ENCODE measurements at regions not wholly inside any gene's neighbourhood (a gene's known extent, or its start where the extent isn't known, plus 50 kb on each side); places are given as distances from the start of the nearest gene placed in this dataset.
A peak's percentile ranks its signal among the peaks of the same experiment; 100 is the strongest.

DNA sequence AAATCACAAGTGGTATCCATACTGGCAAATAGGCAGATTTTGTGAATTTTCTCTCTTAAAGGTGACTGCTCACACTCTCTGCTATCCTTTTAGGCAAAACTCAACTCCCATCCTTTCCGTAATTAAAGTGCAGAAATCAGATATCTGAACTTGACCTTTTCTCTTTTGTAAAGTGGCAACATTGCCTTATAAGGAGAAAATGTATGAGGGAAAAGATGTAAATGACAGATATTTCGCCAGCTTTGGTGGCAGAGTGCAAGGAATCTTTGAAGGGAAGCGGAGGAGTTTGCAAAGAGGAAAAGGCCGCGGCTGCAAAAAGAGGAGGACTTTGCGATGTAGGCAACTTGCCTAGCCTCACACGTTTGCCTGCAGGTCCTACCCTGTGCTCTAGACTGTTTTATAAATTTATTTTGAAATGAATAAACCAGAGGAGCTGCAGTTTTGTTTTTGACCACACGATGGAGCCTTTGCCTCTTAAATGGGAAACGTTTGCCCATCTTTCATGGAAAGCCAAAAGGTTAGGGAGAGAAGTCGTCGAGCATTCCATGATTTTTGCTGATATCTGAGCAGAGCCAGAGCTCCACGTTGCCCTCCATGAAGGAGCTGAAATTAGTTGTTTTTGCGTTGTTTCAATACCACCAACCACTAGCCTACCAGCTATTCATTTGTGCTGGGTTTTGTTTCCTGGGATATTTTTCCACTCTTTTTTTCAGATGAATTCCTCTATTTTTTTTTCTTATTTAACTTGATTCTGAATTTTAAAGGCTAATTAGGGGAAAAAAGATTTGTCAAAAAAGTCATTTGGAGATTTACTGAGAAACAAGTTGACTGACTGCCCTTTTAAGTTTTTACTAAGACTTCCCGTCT, 242.3 kb downstream of the LMX1A start:
- TF ChIP-seq, protein P1, sequence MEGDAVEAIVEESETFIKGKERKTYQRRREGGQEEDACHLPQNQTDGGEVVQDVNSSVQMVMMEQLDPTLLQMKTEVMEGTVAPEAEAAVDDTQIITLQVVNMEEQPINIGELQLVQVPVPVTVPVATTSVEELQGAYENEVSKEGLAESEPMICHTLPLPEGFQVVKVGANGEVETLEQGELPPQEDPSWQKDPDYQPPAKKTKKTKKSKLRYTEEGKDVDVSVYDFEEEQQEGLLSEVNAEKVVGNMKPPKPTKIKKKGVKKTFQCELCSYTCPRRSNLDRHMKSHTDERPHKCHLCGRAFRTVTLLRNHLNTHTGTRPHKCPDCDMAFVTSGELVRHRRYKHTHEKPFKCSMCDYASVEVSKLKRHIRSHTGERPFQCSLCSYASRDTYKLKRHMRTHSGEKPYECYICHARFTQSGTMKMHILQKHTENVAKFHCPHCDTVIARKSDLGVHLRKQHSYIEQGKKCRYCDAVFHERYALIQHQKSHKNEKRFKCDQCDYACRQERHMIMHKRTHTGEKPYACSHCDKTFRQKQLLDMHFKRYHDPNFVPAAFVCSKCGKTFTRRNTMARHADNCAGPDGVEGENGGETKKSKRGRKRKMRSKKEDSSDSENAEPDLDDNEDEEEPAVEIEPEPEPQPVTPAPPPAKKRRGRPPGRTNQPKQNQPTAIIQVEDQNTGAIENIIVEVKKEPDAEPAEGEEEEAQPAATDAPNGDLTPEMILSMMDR (IDR thresholded peaks at IDR 0.05): peak; percentile 69 to 87 (median 75)
- no peak for TF ChIP-seq POLR2AphosphoS5 (IDR thresholded peaks at IDR 0.05)
- no peak for TF ChIP-seq POLR2A (IDR thresholded peaks at IDR 0.05; ENCODE audit: low read depth)

All from esophagus muscularis mucosa (tissue), 3 donors.